Activated CD8-positive, alpha-beta memory T cell treated with anti-CD3 and anti-CD28 coated beads, Interleukin-2, amount 50 U/mL, for 1 hour (primary cell): ENCODE measurements at regions not wholly inside any gene's neighbourhood (a gene's known extent, or its start where the extent isn't known, plus 50 kb on each side); places are given as distances from the start of the nearest gene placed in this dataset.

ENCODE experiments used
- DNase-seq: peaks from one replicate; pipeline ENCODE4 v3.0.0-alpha.2; 2020; ENCODE audit errors: extremely low read depth

DNA sequence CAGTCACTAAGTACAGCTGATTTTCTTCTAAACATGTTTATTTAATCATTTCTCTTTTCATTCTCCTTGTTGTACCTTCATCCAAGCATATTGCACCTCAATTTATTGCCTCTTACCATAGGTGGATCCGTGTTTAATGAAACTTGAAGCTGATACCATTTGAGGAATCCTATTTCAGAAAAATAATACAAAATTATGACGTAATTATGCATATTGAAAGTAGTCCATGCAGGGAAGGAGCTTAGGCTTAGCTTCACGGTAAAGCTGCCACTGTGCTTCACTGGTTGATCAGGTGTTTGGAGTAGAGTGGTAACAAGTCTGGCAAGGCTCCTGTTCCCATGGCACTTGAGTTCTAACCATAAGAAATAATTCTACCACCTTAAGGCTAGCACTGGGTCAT lies 61.0 kb upstream of the CLEC14A start:
- no peak for DNase-seq

DNA sequence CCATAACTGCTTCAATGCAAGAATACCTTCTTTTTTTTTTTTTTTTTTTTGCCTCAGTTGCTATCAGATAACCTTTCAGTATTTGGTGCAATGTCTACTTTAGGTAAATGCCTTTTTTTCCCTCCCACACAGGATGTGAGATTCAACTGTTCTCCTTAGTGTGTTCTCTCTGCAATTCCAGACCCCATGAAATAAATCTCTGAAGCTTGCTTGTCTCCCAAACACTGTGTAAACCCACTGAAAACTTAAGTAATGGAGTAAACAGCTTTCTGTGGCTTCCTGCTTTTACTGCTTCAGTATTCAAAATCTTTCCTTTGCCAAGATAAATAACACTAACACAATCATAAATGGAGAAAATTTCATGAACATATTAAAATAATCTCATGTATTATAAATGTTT lies 55.8 kb upstream of the CLEC14A start:
- DNase-seq = no peak

DNA sequence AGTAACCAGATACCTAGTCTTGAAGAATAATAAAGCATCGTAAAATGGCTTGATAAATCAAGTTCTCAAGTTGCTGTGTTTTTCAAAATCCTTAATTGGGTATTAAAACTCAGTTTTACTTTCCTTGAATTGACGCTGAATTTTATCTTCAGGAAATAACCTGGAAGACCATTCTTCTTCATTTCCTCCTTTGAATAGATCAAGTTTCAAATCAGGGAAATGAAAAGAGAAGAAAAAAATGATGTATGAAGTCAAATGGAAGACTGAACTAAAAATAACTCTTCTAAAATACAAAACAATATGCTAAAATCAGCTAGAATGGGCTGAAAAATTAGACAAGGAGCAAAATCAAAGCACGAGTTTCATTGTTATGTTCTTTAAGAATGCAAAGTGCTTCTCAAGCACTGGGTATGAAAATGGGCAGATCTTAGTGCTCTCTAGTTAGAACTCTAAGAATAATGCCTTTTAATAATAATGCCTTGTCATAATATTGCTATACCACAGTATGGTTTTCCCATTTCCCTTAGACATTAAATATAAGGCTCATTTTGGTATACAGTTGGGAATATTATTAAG lies 54.6 kb upstream of the CLEC14A start:
- no peak for DNase-seq

DNA sequence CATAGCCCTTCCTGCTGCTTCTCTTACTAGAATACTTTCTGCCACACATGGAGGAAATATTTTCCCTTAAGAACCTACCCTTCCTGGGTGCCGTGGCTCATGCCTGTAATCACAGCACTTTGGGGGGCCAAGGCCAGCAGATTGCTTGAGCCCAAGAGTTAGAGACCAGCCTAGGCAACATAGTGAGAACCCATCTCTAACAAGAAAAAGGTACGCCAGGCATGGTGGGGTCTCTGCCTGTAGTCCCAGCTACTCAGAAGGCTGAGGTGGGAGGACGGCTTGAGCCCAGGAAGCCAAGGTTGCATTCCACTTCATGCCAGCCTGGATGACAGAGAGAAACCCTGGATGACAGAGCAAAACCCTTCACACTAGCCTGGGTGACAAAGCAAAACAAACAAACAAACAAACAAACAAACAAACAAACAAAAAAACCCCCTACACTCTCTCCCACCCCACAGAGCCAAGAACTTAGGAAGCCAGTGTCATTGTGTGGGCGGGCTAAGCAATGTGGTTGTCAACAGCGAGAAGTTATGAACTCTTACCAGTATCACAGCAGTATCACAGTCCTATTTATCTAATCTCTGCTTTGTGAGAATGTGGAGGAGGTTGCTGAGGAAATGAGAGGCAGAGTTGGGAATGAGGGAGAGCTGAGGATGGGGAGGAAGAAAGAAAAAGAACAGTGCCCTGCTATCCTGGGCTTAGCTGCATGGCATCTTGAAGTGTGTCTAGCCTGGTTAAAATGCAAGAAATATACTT lies 53.8 kb upstream of the CLEC14A start:
- DNase-seq = no peak
